SK-N-SH treated with all-trans-retinoic acid at 6 μM for 48 hours (cell line): ENCODE measurements at regions not wholly inside any gene's neighbourhood (a gene's known extent, or its start where the extent isn't known, plus 50 kb on each side); places are given as distances from the start of the nearest gene placed in this dataset.

ENCODE experiments used
- ATAC-seq: fragments of 200-7000 bp; cut with Tn5 transposase; 3 replicates; pipeline ENCODE4 v1.9.1; 2020; ENCODE audit warnings: mild to moderate bottlenecking, moderate library complexity
- ESRRG ChIP-seq: fragments of 250-450 bp; sonication (Bioruptor Pico); IDR thresholded peaks from 2 replicates; pipeline ENCODE4 v1.6.1; 2021; ENCODE audit warnings: mild to moderate bottlenecking
- GLIS3 ChIP-seq: fragments of 250-450 bp; sonication (Bioruptor Pico); IDR thresholded peaks from 2 replicates; pipeline ENCODE4 v1.5.0; 2020; ENCODE audit warnings: mild to moderate bottlenecking, moderate library complexity
- ISL1 ChIP-seq: fragments of 250-450 bp; sonication (Bioruptor Pico); IDR thresholded peaks from 2 replicates; pipeline ENCODE4 v2.1.2; 2022; ENCODE audit warnings: mild to moderate bottlenecking, moderate library complexity
- PPARA ChIP-seq: fragments of 250-450 bp; sonication (Bioruptor Pico); IDR thresholded peaks from 2 replicates; pipeline ENCODE4 v1.5.0; 2020; ENCODE audit warnings: mild to moderate bottlenecking, borderline replicate concordance
- RARB ChIP-seq: fragments of 250-450 bp; sonication (Bioruptor Pico); IDR thresholded peaks from 2 replicates; pipeline ENCODE4 v1.8.0; 2021; ENCODE audit warnings: mild to moderate bottlenecking, moderate library complexity
- SNAI2 ChIP-seq: fragments of 250-450 bp; sonication (Bioruptor Pico); IDR thresholded peaks from 2 replicates; pipeline ENCODE4 v1.5.0; 2020; ENCODE audit warnings: mild to moderate bottlenecking, moderate library complexity
- TOX ChIP-seq: fragments of 250-450 bp; sonication (Bioruptor Pico); IDR thresholded peaks from 2 replicates; pipeline ENCODE4 v1.8.0; 2021; ENCODE audit warnings: mild to moderate bottlenecking, moderate library complexity, borderline replicate concordance
- ZC3H10 ChIP-seq: fragments of 250-450 bp; sonication (Bioruptor Pico); IDR thresholded peaks from 2 replicates; pipeline ENCODE4 v1.5.1; 2021; ENCODE audit warnings: mild to moderate bottlenecking, moderate library complexity
- ZFP30 ChIP-seq: fragments of 450-650 bp; formaldehyde crosslinking; IDR thresholded peaks from 2 replicates; pipeline ENCODE4 v1.5.0; 2022; ENCODE audit warnings: mild to moderate bottlenecking, moderate library complexity
- ZNF70 ChIP-seq: fragments of 450-650 bp; formaldehyde crosslinking; IDR thresholded peaks from 2 replicates; pipeline ENCODE4 v1.5.0; 2020; ENCODE audit warnings: mild to moderate bottlenecking, moderate library complexity
- ZNF8 ChIP-seq: fragments of 450-650 bp; formaldehyde crosslinking; IDR thresholded peaks from 2 replicates; pipeline ENCODE4 v1.5.0; 2020; ENCODE audit warnings: mild to moderate bottlenecking, moderate library complexity
- TF ChIP-seq, protein P1 (sequence below): fragments of 250-450 bp; sonication (Bioruptor Pico); IDR thresholded peaks from 2 replicates; pipeline ENCODE4 v1.8.0; 2020; ENCODE audit warnings: mild to moderate bottlenecking, moderate library complexity, borderline replicate concordance
- TF ChIP-seq, protein P2 (sequence below): fragments of 250-450 bp; sonication (Bioruptor Pico); IDR thresholded peaks from 2 replicates; pipeline ENCODE4 v1.8.0; 2021; ENCODE audit warnings: low read depth, mild to moderate bottlenecking, moderate library complexity, borderline replicate concordance
- TF ChIP-seq, protein P3 (sequence below): fragments of 250-450 bp; sonication (Bioruptor Pico); IDR thresholded peaks from 2 replicates; pipeline ENCODE4 v1.5.0; 2020; ENCODE audit warnings: mild to moderate bottlenecking, moderate library complexity
- TF ChIP-seq, protein P4 (sequence below): fragments of 250-450 bp; sonication (Bioruptor Pico); IDR thresholded peaks from 2 replicates; pipeline ENCODE4 v1.5.1; 2020; ENCODE audit warnings: low read depth, mild to moderate bottlenecking, moderate library complexity
- TF ChIP-seq, protein P5 (sequence below): fragments of 250-450 bp; sonication (Bioruptor Pico); IDR thresholded peaks from 2 replicates; pipeline ENCODE4 v1.5.1; 2021; ENCODE audit warnings: mild to moderate bottlenecking, moderate library complexity

DNA sequence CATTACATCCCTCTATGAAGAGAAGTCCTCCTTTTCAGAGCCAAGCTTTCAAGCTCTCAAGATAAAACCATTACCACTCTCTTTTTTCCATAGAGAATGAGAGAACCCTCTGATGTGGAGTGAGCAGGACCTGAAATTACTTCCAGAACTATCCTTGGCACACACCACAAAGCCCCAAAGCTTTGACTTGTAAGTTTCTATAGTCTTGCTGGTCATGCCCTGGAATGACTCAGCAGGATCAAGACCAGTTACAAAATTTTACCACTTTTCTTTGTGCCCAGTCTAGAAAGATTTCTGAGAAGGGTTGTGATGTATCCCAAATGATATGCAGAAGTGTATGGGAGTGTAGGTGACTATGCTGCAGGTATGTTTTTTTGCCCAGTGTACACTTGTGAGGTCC, 760.6 kb downstream of the TLE1 start (continued):
- TF ChIP-seq, protein P1, sequence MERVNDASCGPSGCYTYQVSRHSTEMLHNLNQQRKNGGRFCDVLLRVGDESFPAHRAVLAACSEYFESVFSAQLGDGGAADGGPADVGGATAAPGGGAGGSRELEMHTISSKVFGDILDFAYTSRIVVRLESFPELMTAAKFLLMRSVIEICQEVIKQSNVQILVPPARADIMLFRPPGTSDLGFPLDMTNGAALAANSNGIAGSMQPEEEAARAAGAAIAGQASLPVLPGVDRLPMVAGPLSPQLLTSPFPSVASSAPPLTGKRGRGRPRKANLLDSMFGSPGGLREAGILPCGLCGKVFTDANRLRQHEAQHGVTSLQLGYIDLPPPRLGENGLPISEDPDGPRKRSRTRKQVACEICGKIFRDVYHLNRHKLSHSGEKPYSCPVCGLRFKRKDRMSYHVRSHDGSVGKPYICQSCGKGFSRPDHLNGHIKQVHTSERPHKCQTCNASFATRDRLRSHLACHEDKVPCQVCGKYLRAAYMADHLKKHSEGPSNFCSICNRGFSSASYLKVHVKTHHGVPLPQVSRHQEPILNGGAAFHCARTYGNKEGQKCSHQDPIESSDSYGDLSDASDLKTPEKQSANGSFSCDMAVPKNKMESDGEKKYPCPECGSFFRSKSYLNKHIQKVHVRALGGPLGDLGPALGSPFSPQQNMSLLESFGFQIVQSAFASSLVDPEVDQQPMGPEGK (CRISPR knock-in tag) = no peak
- TF ChIP-seq PPARA (CRISPR knock-in tag) = no peak

DNA sequence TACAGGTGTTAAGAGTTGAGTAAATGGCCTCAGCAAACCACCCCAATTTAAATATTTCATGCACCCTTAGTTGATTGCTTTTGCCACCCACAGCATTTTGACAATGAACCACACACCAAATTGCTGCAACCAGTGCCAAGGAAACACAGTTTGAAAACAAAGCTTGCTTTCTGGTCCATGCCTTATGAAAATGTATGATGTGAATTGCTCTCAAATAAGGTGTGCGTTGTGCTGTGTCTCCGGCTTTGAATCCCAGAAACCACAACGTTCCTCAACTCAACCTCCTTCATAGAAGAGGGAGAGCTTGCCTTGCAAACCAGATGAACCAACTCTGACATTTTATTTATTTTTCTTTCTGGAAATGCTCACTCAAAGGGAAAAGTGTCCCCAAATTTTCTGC, 762.7 kb downstream of the TLE1 start:
- TF ChIP-seq, protein P1 (CRISPR knock-in tag) = no peak
- no peak for TF ChIP-seq RARB (CRISPR knock-in tag)
- TF ChIP-seq TOX = no peak
- TF ChIP-seq, protein P2, sequence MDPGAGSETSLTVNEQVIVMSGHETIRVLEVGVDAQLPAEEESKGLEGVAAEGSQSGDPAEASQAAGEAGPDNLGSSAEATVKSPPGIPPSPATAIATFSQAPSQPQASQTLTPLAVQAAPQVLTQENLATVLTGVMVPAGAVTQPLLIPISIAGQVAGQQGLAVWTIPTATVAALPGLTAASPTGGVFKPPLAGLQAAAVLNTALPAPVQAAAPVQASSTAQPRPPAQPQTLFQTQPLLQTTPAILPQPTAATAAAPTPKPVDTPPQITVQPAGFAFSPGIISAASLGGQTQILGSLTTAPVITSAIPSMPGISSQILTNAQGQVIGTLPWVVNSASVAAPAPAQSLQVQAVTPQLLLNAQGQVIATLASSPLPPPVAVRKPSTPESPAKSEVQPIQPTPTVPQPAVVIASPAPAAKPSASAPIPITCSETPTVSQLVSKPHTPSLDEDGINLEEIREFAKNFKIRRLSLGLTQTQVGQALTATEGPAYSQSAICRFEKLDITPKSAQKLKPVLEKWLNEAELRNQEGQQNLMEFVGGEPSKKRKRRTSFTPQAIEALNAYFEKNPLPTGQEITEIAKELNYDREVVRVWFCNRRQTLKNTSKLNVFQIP (CRISPR knock-in tag) = no peak
- TF ChIP-seq, all 23 proteins: peak for 0
- no peak for ATAC-seq

DNA sequence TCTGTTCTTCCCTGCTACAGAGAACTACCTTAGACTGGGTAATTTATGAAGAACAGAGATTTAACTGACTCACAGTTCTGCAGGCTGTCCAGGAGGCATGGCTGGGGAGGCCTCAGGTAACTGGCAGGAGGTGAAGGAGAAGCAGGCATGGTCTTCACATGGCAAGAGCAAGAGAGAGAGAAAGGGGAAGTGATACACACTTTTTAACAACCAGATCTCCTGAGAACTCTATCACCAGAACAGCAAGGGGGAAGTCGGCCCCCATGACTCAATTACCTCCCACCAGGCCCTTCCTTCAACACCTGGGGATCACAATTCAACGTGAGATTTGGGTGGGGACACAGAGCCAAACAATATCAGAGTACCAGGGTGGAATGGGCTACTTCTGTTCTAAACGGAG, 766.8 kb downstream of the TLE1 start:
- ATAC-seq = no peak
- no peak for TF ChIP-seq ZFP30 (CRISPR knock-in tag)
- no peak for TF ChIP-seq GLIS3 (CRISPR knock-in tag)
- no peak for TF ChIP-seq PPARA (CRISPR knock-in tag)
- TF ChIP-seq ZNF8 (CRISPR knock-in tag) = no peak
- TF ChIP-seq ZC3H10 (CRISPR knock-in tag) = no peak
- TF ChIP-seq ESRRG (CRISPR knock-in tag) = no peak
- TF ChIP-seq SNAI2 (CRISPR knock-in tag) = no peak
- no peak for TF ChIP-seq TOX
- no peak for TF ChIP-seq ZNF70 (CRISPR knock-in tag)
- TF ChIP-seq ISL1 (CRISPR knock-in tag) = no peak
- TF ChIP-seq, protein P3, sequence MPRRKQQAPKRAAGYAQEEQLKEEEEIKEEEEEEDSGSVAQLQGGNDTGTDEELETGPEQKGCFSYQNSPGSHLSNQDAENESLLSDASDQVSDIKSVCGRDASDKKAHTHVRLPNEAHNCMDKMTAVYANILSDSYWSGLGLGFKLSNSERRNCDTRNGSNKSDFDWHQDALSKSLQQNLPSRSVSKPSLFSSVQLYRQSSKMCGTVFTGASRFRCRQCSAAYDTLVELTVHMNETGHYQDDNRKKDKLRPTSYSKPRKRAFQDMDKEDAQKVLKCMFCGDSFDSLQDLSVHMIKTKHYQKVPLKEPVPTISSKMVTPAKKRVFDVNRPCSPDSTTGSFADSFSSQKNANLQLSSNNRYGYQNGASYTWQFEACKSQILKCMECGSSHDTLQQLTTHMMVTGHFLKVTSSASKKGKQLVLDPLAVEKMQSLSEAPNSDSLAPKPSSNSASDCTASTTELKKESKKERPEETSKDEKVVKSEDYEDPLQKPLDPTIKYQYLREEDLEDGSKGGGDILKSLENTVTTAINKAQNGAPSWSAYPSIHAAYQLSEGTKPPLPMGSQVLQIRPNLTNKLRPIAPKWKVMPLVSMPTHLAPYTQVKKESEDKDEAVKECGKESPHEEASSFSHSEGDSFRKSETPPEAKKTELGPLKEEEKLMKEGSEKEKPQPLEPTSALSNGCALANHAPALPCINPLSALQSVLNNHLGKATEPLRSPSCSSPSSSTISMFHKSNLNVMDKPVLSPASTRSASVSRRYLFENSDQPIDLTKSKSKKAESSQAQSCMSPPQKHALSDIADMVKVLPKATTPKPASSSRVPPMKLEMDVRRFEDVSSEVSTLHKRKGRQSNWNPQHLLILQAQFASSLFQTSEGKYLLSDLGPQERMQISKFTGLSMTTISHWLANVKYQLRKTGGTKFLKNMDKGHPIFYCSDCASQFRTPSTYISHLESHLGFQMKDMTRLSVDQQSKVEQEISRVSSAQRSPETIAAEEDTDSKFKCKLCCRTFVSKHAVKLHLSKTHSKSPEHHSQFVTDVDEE = no peak
- TF ChIP-seq, protein P4, sequence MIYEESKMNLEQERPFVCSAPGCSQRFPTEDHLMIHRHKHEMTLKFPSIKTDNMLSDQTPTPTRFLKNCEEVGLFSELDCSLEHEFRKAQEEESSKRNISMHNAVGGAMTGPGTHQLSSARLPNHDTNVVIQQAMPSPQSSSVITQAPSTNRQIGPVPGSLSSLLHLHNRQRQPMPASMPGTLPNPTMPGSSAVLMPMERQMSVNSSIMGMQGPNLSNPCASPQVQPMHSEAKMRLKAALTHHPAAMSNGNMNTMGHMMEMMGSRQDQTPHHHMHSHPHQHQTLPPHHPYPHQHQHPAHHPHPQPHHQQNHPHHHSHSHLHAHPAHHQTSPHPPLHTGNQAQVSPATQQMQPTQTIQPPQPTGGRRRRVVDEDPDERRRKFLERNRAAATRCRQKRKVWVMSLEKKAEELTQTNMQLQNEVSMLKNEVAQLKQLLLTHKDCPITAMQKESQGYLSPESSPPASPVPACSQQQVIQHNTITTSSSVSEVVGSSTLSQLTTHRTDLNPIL (CRISPR knock-in tag) = no peak

DNA sequence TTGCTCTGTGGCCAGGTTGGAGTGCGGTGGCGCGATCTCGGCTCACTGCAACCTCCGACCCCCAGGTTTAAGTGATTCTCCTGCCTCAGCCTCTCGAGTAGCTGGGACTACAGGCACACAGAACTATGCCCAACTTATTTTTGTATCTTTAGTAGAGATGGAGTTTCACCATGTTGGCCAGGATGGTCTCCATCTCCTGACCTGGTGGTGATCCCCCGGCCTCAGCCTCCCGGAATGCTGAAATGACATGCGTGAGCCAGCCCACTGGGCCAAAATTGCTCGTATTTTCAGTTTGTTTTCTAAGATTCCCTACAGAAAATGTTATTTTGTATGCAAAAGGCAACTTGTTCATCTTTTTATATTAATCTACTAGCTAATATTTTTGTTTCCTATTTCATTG, 782.6 kb downstream of the TLE1 start:
- TF ChIP-seq, protein P5, sequence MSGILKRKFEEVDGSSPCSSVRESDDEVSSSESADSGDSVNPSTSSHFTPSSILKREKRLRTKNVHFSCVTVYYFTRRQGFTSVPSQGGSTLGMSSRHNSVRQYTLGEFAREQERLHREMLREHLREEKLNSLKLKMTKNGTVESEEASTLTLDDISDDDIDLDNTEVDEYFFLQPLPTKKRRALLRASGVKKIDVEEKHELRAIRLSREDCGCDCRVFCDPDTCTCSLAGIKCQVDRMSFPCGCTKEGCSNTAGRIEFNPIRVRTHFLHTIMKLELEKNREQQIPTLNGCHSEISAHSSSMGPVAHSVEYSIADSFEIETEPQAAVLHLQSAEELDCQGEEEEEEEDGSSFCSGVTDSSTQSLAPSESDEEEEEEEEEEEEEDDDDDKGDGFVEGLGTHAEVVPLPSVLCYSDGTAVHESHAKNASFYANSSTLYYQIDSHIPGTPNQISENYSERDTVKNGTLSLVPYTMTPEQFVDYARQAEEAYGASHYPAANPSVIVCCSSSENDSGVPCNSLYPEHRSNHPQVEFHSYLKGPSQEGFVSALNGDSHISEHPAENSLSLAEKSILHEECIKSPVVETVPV = no peak
- TF ChIP-seq, protein P1 (CRISPR knock-in tag) = no peak
- no peak for TF ChIP-seq RARB (CRISPR knock-in tag)
- TF ChIP-seq, protein P4 (CRISPR knock-in tag) = no peak
- no peak for TF ChIP-seq ZFP30 (CRISPR knock-in tag)
- TF ChIP-seq ISL1 (CRISPR knock-in tag) = no peak

More for the DNA sequence above, 782.6 kb downstream of the TLE1 start:
- ATAC-seq = no peak
